Skeletal muscle satellite cell (primary cell): ENCODE measurements at regions not wholly inside any gene's neighbourhood (a gene's known extent, or its start where the extent isn't known, plus 50 kb on each side); places are given as distances from the start of the nearest gene placed in this dataset.
A peak's percentile ranks its signal among the peaks of the same experiment; 100 is the strongest.

Experiments
- H3K27me3 ChIP-seq: 2 replicates; pipeline ENCODE4 v1.7.0; 2013; ENCODE audit warnings: low read length; ENCODE audit not compliant: control insufficient read depth, insufficient read depth
- H3K36me3 ChIP-seq: 2 replicates; pipeline ENCODE4 v1.7.0; 2013; ENCODE audit warnings: mild to moderate bottlenecking, control low read depth, low read length; ENCODE audit not compliant: insufficient read depth
- H3K4me1 ChIP-seq: 2 replicates; pipeline ENCODE4 v1.7.0; 2013; ENCODE audit warnings: low read length; ENCODE audit not compliant: control insufficient read depth, insufficient read depth
- H3K4me2 ChIP-seq: 2 replicates; pipeline ENCODE4 v1.7.0; 2013; ENCODE audit warnings: mild to moderate bottlenecking, low read length
- H3K4me3 ChIP-seq: 2 replicates; pipeline ENCODE4 v1.7.0; 2013; ENCODE audit warnings: low read length
- H3K9ac ChIP-seq: 2 replicates; pipeline ENCODE4 v1.7.0; 2013; ENCODE audit warnings: mild to moderate bottlenecking, low read depth, low read length, moderate library complexity
- H3K9me3 ChIP-seq: replicated peaks from 2 replicates; pipeline ENCODE4 v1.7.0; 2013; ENCODE audit warnings: mild to moderate bottlenecking, control low read depth, low read length

DNA sequence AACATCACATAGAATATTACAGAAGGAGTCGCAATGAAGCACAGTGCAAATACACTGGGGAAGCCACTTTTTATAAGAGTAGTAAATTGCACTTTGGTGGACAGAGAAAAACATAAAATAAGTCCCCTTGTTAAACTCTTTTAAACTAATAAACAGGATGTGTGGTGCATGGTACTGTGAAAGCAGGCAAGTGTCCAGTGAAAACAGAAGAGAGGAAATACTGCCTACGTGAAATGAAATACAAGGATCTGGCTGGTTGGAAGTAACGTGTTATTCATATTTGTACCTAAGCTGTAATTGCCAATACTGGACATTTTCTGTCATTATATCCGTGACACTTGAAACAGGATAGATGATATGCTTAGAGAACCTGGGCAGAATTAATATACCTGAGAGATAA, 191.9 kb upstream of the SLC27A6 start:
- Histone ChIP-seq H3K4me1 (peaks cover 9% of the 10 kb centered on the region), H3K27me3 (no peaks in the 10 kb centered on the region), H3K9ac (no peak overlapping the region), H3K4me2 (peak overlapping the region; percentile 4), H3K9me3 (no peaks in the 10 kb centered on the region), H3K4me3 (no peak overlapping the region), H3K36me3 (no peaks in the 10 kb centered on the region)

- Histone ChIP-seq H3K27me3 (no peaks in the 10 kb centered on the region), H3K4me2 (no peak overlapping the region), H3K36me3 (no peaks in the 10 kb centered on the region), H3K4me3 (no peak overlapping the region), H3K9ac (no peak overlapping the region), H3K9me3 (no peaks in the 10 kb centered on the region), H3K4me1 (peaks cover 16% of the 10 kb centered on the region)
These were observed 190.7 kb upstream of the SLC27A6 start for GRCh38 chr5:128774605-128775004.

- Histone ChIP-seq H3K27me3 (no peaks in the 10 kb centered on the region), H3K4me1 (peaks cover 16% of the 10 kb centered on the region), H3K9ac (no peak overlapping the region), H3K4me2 (no peak overlapping the region), H3K36me3 (no peaks in the 10 kb centered on the region), H3K9me3 (no peaks in the 10 kb centered on the region), H3K4me3 (no peak overlapping the region)
These were observed 189.7 kb upstream of the SLC27A6 start for GRCh38 chr5:128775558-128775957.

GRCh38 chr5:128777052-128777451, 188.2 kb upstream of the SLC27A6 start:
- Histone ChIP-seq H3K4me1 (peaks cover 21% of the 10 kb centered on the region), H3K27me3 (no peaks in the 10 kb centered on the region), H3K9me3 (no peaks in the 10 kb centered on the region), H3K4me3 (no peak overlapping the region), H3K4me2 (no peak overlapping the region), H3K9ac (no peak overlapping the region), H3K36me3 (no peaks in the 10 kb centered on the region)

DNA sequence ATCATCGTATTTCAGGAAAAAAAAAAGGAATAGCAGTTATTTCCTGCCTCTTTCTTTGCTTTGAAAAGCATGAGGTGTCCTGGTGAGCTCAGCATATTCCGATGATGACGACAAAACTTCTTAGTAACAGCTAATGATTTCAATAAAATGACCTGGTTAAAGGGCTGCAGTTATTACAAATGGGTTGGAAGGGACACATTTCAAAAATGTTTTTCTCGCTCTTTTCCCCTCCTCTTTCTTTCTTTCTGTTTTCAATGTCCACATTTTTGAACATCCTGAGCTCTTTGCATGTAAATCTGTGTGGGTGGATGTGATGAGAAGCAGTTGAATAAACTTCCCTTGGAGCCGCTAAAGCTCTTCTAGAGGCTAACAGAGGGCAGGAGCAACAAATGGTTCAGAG, 186.8 kb upstream of the SLC27A6 start:
- no peaks in the 10 kb centered on the region for H3K9me3 ChIP-seq
- H3K4me3 ChIP-seq, result no peak overlapping the region
- peak overlapping the region; percentile 37 for H3K4me2 ChIP-seq
- peaks cover 29% of the 10 kb centered on the region for H3K4me1 ChIP-seq
- H3K9ac ChIP-seq, result no peak overlapping the region
- no peaks in the 10 kb centered on the region for H3K27me3 ChIP-seq
- H3K36me3 ChIP-seq, result no peaks in the 10 kb centered on the region

GRCh38 chr5:128782446-128782845, 182.8 kb upstream of the SLC27A6 start:
- H3K4me1 ChIP-seq, result peaks cover 26% of the 10 kb centered on the region
- H3K4me3 ChIP-seq, result no peak overlapping the region
- H3K4me2 ChIP-seq, result peak overlapping the region; percentile 25
- H3K9ac ChIP-seq, result no peak overlapping the region
- H3K27me3 ChIP-seq, result no peaks in the 10 kb centered on the region
- no peaks in the 10 kb centered on the region for H3K36me3 ChIP-seq
- H3K9me3 ChIP-seq, result no peaks in the 10 kb centered on the region

GRCh38 chr5:128784726-128785125, 180.6 kb upstream of the SLC27A6 start:
- Histone ChIP-seq H3K4me3 (no peak overlapping the region), H3K9me3 (no peaks in the 10 kb centered on the region), H3K9ac (no peak overlapping the region), H3K4me2 (no peak overlapping the region), H3K27me3 (no peaks in the 10 kb centered on the region), H3K36me3 (no peaks in the 10 kb centered on the region), H3K4me1 (peaks cover 13% of the 10 kb centered on the region)

DNA sequence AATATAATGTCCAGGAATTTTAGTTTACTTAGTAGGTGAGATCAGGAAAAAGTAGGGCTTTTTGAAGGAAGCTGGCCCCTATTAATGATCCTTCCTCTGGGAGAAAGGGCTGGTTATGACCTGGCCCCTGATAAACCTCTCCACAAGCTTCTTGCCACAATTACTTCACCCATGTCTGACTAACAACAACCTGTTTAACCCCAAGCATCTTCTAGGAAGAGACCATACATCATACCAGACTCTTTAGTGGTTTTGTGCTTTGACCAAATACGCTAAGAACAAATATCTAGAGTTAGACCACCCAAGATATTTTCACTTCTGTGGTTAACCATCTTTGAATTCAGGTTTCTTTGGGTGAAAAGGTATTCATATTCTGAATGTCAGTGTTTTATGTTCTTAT, 174.0 kb upstream of the SLC27A6 start:
- H3K9ac ChIP-seq, result no peak overlapping the region
- no peaks in the 10 kb centered on the region for H3K9me3 ChIP-seq
- no peaks in the 10 kb centered on the region for H3K4me1 ChIP-seq
- H3K4me3 ChIP-seq, result no peak overlapping the region
- no peaks in the 10 kb centered on the region for H3K36me3 ChIP-seq
- no peaks in the 10 kb centered on the region for H3K27me3 ChIP-seq
- H3K4me2 ChIP-seq, result no peak overlapping the region

- Histone ChIP-seq H3K9me3 (no peaks in the 10 kb centered on the region), H3K36me3 (no peaks in the 10 kb centered on the region), H3K4me1 (no peaks in the 10 kb centered on the region), H3K27me3 (no peaks in the 10 kb centered on the region), H3K4me3 (no peak overlapping the region), H3K9ac (no peak overlapping the region), H3K4me2 (no peak overlapping the region)
These were observed 168.8 kb upstream of the SLC27A6 start for GRCh38 chr5:128796506-128796905.

DNA sequence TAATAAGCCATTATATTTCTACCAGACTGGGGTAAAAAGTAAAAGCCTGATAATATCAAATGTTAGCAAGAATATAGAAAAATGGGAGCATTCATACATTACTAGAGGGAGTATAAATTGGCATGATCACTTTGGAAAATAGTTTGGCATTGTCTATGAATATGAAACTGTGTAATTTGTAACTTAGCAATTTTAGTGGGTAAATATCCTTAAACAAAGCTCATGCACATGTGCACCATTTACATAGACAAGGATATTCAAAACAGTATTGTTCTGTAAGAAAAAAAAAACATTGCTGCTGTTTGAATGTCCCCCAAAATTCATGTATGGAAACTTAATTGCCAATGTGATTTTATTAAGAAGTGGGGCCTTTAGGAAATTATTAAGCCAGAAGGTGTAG, 166.4 kb upstream of the SLC27A6 start:
- no peaks in the 10 kb centered on the region for H3K27me3 ChIP-seq
- H3K4me3 ChIP-seq, result no peak overlapping the region
- no peak overlapping the region for H3K9ac ChIP-seq
- H3K4me2 ChIP-seq, result no peak overlapping the region
- H3K4me1 ChIP-seq, result no peaks in the 10 kb centered on the region
- no peaks in the 10 kb centered on the region for H3K9me3 ChIP-seq
- no peaks in the 10 kb centered on the region for H3K36me3 ChIP-seq

DNA sequence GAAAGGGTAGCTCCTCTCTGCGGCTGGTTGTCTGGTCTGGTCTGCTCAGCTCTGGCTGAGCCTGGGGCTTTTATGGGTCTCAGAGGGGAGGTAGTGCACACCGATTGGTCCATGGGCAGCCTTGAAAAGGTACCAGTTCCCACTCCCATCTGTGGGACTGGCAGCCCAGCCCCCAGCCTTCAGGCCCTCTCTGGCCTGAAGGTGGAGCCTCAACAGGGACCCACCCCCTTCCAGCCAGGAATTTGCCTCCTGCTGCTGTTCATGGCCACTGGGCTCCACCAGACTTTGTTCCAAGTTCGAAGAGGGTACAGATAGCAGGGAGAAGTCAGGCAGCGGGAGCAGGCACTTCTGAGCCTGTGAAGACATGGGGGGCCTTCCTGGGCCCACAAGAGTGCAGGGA, 165.3 kb upstream of the SLC27A6 start:
- Histone ChIP-seq H3K9me3 (no peaks in the 10 kb centered on the region), H3K4me2 (no peak overlapping the region), H3K9ac (no peak overlapping the region), H3K4me1 (no peaks in the 10 kb centered on the region), H3K36me3 (no peaks in the 10 kb centered on the region), H3K4me3 (no peak overlapping the region), H3K27me3 (no peaks in the 10 kb centered on the region)

DNA sequence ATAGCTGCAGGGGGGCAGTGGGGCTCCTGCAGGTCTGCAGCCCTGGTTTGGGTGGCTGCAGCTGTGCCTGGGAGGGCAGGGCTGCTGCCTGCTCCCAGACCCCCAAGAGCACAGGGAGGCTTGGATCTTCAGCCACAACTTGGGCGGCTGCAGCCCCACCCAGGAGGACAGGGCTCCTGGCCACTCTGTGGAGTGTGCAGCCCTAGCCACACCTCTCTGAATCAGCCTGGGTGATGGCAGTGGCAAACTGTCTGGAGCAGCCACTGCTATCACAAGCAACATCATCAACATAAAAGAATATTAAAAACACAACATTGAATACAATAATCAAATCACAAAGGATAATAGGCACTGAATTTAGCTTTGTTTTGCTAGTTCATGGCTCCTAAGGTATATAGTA, 164.9 kb upstream of the SLC27A6 start:
- H3K4me3 ChIP-seq, result no peak overlapping the region
- no peaks in the 10 kb centered on the region for H3K27me3 ChIP-seq
- no peaks in the 10 kb centered on the region for H3K4me1 ChIP-seq
- H3K9ac ChIP-seq, result no peak overlapping the region
- no peaks in the 10 kb centered on the region for H3K9me3 ChIP-seq
- H3K36me3 ChIP-seq, result no peaks in the 10 kb centered on the region
- no peak overlapping the region for H3K4me2 ChIP-seq
